Epidermal melanocyte (primary cell): ENCODE measurements at regions not wholly inside any gene's neighbourhood (a gene's known extent, or its start where the extent isn't known, plus 50 kb on each side); places are given as distances from the start of the nearest gene placed in this dataset.
"Not testable (repeated sequence)": the region's sequence is repeated elsewhere in the genome, so short reads cannot be mapped to it uniquely, and the experiment has no call there.

Experiments used
- DNase-seq: peaks from one replicate; pipeline ENCODE4 v3.0.0; 2011; ENCODE audit warnings: low spot score; ENCODE audit not compliant: insufficient read length

GRCh38 chr5:28831042-28831441, 1792.7 kb upstream of the CDH9 start:
- DNase-seq, result no peak

GRCh38 chr5:28823231-28823630, 1784.8 kb upstream of the CDH9 start:
- DNase-seq, result no peak

GRCh38 chr5:28822071-28822470, 1783.7 kb upstream of the CDH9 start:
- no peak for DNase-seq

- DNase-seq, result no peak
Observed at GRCh38 chr5:28810751-28811136, 1772.4 kb upstream of the CDH9 start.

GRCh38 chr5:28809811-28810750, 1771.7 kb upstream of the CDH9 start:
- no peak for DNase-seq

GRCh38 chr5:28808967-28809810, 1770.8 kb upstream of the CDH9 start:
- DNase-seq, result no peak

GRCh38 chr5:28807195-28807729, 1768.9 kb upstream of the CDH9 start:
- no peak for DNase-seq

GRCh38 chr5:28799035-28799434, 1760.6 kb upstream of the CDH9 start:
- not testable (repeated sequence) for DNase-seq

GRCh38 chr5:28788954-28789353, 1750.6 kb upstream of the CDH9 start:
- no peak for DNase-seq

- no peak for DNase-seq
Observed at GRCh38 chr5:28780083-28780692, 1741.8 kb upstream of the CDH9 start.

- no peak for DNase-seq
Observed at GRCh38 chr5:28779161-28779754, 1740.9 kb upstream of the CDH9 start.

- DNase-seq, result no peak
Observed at GRCh38 chr5:28770307-28770706, 1731.9 kb upstream of the CDH9 start.

GRCh38 chr5:28766565-28767158, 1728.3 kb upstream of the CDH9 start:
- DNase-seq, result no peak

GRCh38 chr5:28751396-28751795, 1713.0 kb upstream of the CDH9 start:
- DNase-seq, result no peak

- DNase-seq, result no peak
Observed at GRCh38 chr5:28750251-28750650, 1711.9 kb upstream of the CDH9 start.

- no peak for DNase-seq
Observed at GRCh38 chr5:28748446-28748845, 1710.1 kb upstream of the CDH9 start.

GRCh38 chr5:28743716-28744110, 1705.3 kb upstream of the CDH9 start:
- DNase-seq, result no peak

GRCh38 chr5:28743025-28743715, 1704.8 kb upstream of the CDH9 start:
- no peak for DNase-seq

GRCh38 chr5:28737682-28738081, 1699.3 kb upstream of the CDH9 start:
- no peak for DNase-seq

GRCh38 chr5:28737222-28737621, 1698.8 kb upstream of the CDH9 start:
- no peak for DNase-seq
